HS-5 (cell line): ENCODE measurements at regions not wholly inside any gene's neighbourhood (a gene's known extent, or its start where the extent isn't known, plus 50 kb on each side); places are given as distances from the start of the nearest gene placed in this dataset.
"Not testable (repeated sequence)": the region's sequence is repeated elsewhere in the genome, so short reads cannot be mapped to it uniquely, and the experiment has no call there.

Experiments
- DNase-seq: peaks from one replicate; pipeline ENCODE4 v3.0.0-alpha.2; 2012; ENCODE audit warnings: low read depth

DNA sequence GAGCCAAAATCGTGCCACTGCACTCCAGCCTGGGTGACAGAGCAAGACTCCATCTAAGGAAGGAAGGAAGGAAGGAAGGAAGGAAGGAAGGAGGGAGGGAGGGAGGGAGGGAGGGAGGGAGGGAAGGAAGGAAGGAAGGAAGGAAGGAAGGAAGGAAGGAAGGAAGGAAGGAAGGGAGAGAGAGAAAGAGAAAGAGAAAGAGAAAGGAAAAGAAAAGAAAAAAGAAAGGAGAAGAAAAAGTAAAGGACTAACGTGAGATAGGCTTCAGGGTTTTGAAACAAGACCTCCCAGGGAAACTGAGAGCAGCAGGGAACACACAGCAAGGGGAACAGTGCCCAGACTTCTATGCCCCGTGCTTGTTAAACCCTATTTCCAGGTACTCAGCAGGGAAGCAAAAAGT lies 278.7 kb downstream of the C16orf95 start:
- not testable (repeated sequence) for DNase-seq

DNA sequence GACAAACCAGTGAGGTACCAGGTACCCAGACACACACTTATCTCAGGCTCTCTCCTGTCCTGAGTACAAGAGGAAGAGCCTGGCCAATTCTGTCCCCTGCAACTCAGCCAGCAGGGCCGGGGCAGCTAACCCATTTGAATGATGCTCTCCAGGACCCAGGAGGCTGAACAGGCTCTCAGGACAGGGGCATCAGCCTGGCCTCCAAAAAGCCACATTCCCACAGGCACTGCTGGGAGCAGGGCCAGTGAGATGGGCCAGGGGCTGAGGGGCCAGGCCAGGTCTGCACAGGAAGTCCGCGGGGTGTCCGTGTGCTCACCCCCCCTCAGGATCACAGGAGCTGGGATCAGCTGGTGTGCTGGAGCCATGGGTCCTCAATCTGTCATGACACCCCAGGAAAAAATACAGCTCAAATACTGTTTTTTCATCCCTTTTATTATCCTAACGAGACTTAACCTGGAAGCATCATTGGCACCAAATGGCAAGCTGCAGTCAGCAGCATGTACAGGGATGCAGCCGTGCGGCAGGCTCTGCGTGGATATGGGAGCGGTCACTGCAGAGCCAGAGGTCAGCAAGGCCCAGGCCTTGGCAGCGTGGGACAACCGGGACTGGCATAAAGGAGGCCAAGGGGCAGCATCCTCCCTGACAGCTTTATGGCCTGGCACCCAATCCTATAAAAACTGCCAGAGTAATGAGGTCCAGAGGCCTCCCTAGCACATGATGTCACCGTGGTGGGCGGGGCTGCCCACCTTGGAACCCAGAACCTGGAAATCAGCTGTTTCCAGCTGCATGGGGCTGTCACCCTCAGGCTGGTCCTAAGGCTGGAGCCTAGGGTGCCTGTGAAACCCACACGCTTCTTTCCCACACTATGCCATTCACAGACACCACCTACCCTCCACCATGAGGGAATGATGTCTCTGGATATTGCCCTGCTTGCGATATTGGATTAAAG lies 276.7 kb downstream of the C16orf95 start:
- no peak for DNase-seq

DNA sequence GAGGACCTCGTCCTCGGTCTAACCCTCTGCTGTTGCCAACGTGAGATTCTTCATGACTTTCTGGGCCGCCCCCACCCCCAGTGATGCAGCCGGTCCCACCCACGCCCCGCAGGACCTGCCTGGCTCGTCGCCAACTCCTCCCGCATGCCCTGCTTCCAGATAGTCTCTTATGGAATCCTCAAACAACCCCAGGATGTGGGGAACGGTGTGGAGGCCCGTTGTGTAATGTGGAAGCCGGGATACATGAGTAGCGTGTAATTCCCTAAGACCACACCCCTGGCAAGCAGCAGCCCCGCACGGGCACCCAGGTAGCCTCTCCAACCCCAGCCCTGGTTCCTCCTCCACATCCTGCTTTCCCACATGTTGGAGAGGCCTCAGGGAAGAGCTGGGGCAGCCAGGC lies 275.9 kb downstream of the C16orf95 start:
- DNase-seq: no peak

DNA sequence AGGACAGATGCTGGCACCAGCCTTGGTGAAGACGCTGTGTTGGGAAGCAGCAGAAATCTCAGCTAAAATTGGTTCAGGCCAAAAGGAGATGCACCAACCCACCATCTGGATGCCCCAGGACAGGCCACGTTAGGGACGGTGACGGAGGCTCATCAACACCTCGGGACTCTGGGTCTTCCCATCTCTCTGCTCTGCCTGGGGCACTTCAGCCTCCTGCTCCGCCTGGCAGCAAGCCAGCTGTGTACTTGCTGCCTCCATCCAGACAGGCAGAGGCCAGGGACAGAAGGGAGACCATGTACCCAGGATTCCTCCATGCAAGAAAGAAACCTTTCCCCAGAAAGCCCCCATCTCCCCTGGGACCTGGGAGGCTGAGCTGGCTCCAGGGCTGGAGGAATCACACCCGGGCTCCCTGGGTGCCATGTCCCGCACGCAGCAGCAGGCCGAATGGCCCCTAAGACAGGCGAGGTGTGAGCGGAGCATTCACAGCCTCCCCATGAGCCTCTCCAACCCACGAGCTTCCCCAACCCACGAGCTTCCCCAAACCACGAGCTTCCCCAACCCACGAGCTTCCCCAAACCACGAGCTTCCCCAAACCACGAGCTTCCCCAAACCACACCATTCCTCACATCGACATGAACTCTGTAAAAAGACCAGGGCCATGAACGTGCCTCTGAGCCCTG lies 274.5 kb downstream of the C16orf95 start:
- no peak for DNase-seq

DNA sequence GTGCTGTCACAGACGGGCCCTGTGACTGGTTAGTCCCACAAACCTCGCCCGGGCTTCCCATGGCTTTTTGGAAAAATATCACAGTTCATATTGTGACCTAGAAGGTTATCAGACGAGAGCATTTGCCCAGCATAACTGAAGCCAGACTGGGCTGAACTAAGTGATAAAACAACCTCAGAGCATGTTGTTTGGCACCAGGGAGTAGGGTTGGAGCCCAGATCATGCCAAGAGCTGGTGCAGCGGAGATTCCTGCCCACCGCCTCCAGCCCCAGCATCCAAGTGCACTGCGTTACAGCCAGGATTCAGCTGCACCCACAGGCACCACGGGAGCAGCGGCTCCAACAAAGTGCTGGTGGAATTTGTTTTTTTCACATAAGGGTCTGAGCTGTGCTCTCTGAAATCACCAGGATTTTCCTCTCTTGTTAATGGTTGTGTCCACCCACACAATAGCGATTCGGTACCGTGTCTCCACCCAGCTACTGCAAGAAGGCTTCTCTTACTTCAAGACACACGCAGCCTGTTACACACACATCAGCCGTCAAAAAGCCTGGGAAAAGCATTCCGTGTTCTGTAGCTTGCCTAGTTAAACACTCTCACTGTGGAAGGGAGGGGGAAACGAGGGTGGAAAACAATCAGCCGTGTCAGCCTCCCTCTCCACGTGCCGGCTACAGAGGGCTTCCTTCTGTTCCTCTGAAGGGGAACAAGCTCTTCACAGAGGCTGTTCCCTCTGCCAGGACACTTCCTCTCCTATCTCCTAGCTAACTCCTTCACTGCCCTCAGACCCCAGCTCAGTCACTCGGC lies 273.8 kb downstream of the C16orf95 start:
- DNase-seq: no peak

DNA sequence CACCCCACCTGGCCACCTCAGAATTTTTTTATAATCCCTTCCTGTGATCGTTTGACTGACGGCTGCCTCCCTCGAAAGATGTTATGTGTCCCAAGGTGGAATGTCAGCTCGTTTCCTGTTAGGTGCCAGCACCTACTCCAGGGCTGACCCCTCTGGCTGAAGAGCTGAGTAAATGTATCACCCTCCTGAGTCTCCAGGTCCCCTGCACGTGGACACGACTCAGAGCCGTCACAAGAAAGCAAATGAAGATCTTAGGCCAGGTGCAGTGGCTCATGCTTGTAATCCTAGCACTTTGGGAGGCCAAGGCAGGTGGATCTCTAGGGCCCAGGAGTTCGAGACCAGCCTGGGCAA lies 273.2 kb downstream of the C16orf95 start:
- DNase-seq: no peak

DNA sequence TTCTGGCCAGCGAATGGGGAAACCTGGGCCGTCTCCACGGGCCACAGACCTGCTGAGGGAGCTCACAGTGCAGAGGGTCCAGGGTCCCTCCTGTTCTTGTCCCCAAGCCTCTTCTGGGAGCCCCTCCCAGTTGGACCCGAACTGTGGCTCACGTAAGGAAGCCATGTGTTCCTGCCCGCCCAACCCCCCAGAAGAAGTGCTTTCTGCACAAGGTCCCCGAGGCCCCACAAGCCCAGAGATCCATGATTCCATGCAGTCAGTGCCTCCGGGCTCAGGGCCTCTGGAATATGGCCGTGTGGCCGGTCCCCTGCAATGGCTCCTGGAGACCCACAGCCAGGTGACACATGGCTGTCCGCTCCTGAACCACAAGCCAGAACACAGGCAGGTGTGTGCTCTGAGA lies 272.4 kb downstream of the C16orf95 start:
- no peak for DNase-seq

DNA sequence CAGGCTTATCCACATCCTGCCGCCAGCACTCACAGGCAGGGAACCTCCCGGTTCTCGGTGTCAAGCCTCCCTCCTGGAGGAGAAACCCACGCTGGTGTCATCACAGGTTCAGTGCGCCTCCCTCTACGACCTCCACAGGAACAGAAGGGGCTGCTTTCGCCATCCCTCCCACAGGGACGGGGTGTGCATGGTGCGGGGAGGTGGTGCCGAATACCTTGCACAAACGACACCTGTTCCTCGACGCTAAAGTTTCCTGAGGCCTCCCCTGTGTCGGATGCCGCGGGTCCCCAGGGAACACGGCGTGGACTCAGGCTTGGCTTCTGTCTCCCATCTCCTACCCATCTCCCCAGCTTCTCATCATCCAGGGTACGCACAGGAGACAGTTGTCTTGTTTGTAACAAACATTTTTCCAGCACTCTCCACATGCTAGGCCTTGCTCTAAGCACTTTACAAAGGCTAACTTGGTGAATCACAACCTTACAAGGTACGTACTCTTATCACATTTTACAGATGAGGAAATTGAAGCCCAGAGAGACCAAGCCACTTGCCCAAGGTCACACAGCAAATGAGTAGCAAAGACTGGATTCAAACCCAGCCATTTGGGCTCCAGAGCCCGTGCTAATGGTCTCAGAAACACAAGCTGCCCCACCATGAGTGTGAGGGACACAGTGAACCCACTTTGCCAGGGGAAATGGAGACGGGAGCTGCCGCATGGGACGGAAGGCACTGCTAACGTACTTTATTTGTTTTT lies 271.6 kb downstream of the C16orf95 start:
- DNase-seq: no peak

DNA sequence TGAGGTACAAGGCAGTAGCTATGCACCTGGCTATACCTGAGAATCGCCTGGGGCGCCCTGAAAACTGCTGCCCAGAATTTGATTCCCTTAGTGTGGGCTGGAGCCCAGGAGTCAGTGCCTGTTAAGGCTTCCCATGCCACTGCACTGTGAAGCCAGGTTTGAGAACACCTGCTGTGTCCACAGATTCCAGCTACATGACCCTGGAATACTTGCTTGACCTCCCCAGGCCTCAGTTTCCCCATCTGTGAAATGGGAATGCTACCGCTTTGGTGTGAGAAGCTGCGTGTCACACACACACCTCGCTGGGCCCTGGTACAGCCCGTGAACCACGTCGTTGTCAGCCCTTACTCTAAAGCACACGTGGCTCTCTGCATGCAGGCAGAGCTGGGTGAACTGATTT lies 271.0 kb downstream of the C16orf95 start:
- DNase-seq: no peak

DNA sequence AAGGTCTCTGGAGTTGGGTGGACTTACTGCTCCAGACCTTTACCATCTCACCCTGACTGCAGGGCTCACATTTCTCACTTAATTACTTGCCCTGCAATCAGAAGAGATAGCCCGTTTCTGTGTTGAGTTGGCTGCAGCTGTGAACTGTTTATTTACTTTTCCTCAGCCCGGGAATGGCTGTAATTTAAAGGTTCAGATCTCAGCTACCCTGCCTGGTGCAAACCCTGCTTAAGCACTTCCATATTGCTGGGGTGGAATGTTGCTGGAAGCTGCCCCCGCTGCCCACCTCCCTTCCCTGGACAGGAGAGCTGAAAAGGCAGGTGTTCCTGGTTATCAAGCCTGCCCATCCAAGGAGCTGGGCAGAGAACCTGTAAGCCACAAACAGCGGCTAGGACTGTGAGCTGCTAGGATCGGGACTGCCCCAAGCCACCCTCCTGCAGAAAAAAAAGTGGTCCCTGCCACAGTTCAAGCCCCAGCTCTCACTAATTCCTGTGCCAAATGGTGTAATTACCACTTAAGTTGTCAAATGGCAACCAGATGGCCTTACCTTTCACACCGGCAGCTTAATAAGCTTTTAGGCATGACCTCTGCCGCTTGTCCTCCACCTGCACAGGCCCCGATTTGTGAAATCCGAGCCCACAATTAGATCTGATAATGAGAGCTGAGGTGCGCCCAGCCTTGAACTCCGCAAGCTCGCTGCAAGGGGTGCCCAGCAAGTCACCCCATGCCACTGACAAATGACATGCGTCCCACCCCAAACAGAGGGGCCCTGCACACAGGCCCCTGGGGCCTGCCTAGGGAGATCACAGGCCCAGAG lies 269.8 kb downstream of the C16orf95 start:
- DNase-seq: no peak

DNA sequence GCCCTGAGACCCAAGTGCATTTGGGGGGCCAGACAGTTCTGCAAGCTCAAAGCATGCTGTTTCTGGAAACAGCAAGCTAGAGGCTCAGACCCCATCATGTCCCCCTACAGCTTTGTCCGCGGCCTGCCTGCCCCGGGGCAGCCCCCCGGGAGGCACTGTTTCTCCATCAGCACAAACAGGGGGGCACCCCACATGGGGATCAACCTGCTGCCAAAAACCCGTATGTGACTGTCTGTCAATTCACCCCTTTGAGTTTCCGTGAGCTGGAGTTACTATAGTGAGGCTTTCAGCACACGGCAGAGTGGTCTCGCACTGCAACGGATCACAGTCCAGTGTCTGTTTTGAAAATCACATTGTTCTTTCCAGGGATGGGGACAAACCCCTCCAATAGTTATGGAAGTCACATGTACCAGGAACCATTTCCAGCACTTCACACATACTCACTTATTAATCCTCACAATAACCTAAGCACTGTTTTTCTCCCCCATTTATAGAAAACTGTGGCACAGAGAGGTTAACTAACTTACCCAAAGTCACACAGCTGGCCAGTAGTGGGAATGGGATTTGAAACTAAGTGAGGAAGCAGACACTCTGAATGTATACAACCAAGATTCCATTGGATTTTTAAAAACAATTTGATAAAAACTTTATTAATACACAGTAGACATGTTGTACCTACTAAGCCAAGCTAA lies 269.0 kb downstream of the C16orf95 start:
- no peak for DNase-seq

DNA sequence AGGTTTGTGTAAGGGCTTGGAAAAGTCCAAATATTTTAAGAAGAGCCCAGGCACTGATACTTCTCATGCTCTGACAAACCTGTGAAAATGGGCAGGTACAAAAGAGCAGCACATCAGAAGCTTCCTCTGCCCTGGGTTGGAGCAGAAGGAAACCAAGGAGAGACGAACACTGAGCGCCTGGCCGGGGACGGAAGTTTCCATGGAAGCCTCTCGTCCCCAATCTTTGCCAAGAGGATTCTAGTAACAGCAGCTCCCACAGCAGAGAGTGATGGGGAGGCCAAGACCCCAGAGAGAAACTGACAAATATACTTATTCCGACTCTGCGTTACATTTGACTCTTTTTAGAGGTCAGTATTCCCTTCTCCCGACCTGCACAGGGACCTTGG lies 268.5 kb downstream of the C16orf95 start:
- DNase-seq: no peak

DNA sequence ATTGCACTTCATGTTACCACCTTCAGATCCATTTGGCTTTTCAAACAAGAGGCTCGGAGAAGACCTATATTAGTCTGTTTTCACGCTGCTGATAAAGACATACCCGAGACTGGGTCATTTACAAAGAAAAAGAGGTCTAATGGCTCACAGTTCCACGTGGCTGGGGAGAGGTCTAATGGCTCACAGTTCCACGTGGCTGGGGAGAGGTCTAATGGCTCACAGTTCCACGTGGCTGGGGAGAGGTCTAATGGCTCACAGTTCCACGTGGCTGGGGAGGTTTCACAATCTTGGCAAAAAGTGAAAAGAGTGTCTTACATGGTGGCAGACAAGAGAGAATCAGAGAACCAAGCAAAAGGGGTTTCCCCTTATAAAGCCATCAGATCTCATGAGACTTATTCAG lies 268.0 kb downstream of the C16orf95 start:
- not testable (repeated sequence) for DNase-seq

DNA sequence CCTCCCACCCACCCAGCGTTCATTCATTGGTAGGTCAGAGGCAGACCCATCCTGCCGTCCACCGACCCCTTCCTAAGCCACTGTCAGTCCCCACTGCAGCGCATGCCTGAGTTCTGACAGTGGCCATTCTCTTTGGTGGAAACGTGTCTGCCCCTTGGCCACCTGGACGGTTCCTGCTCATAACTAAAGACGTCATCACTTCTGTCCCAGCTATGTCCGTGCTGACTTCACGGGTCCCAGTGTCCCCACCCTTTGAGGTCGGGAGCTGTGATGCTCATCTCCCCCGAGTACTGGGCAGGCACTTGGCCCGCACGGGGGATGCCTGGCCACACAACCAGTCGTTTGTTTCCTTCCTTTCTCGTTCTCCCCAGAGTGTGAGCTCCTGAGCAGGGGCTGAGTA lies 267.1 kb downstream of the C16orf95 start:
- DNase-seq: no peak

DNA sequence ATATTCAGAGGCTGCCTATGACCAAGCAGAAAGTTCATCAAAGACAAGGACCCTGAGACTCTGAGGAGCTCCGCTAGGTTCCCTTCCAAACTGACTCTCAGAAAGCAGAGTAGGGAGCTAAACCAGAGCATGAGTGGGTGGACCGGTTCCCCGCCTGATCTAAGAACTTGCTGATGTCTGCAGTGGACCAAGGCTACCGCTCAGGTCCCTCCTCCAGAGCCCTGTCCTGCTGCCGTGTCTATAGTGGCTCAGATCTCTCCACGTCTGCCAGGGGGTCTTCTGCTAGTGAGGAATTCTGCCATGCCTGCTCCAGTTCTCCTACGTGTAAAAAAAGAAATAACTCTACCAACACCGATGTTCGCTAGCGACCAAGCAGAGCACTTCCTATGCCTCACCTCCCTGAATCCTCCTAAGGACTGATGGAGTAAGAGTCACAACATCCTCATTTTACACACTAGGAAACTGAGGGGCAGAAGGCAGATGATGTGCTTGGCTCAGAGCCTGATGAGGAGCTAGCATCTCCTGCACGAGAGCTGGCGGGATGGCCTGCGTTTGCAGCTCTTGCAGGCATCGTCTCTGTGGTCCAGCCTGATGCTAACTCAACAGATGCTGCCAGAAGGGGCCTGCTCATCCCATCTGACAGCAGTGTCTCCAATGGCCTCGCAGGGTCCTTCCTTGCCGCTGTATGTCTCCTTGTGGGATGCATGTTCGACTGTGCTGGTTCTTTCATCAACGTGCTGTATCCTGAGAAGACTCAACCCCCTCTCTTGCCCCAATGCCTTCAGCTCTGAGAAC lies 265.5 kb downstream of the C16orf95 start:
- DNase-seq: no peak

DNA sequence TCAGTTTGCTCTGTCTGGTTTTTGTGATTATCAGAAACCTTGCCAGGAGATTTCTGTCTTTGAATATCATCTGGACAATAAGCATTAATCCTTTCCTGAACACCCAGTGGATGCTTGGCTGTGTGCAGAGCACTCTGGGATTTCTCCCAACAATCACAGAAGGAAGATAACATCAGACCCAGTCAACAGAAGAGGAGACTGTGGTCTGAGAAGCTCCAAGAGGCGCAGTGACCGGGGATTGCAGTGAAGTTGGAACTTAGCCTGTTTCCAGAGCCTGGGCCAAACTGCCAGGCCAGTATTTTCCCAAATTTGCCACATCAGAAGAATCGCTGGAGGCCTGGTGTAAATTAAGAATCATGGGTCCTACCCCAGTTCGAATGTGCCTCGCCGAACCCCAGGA lies 264.7 kb downstream of the C16orf95 start:
- DNase-seq: no peak

DNA sequence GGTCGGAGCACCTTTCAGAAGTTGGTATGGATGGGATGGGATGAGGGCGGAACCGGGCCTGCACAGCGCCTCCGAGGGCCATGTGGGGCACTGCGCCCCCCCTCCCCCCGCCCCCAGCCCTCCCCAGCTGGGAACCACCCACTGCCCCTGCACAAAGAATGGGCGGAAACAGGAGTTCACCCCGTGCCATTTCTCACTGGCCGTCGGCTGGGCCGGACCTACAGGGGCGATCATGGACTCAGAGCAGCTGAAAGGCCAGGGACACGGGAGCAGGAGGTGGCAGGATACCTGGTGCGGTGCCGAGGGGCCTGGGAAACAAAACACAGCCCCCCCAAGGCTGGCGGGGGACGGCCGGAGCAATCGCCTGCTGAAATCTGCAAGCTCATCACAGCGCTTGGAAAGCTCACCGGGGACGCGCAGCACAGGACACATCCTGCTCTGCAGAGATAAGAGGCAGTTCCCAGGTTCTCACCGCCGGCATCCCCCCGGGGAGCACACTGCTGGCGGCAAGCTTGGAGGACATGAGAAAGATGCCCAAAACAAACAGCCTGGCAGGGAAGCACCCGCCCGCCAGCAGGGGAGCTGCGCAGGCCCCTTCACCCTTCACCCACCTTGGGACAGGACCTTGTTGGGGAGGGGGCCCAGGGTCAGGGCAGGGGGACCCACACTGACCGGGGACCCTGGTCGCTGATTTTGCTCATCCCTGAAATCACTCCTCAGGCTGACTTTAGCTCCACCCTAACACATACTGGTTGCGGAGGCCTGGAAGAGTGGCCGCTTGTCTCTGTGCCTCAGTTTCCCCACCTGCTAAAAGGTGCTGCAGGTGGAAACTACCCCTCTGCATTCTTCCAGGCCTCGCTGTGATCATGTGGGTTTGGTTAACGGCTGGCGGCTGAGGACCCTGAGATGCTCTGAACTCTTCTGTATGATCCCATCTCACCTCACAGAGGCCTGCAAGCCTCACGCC lies 263.9 kb downstream of the C16orf95 start:
- DNase-seq: no peak

DNA sequence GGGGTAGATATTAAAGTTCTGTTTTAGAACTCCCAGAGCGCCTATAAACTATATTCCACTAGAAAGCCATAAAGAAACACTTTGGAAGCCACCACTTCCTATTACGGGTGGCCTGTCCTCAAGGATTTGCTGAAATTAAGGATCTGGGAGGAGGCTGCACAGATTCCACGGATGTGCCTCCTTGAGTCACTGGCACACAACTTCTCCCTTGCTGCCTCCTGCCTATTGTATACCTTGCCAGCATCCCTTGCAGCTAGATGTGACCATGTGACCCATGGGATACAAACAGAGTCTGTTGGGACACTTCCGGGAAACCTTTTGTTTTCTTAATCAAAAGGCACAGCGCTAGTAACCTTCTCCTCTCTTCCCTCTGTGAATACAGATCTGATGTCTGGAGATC lies 263.0 kb downstream of the C16orf95 start:
- no peak for DNase-seq

DNA sequence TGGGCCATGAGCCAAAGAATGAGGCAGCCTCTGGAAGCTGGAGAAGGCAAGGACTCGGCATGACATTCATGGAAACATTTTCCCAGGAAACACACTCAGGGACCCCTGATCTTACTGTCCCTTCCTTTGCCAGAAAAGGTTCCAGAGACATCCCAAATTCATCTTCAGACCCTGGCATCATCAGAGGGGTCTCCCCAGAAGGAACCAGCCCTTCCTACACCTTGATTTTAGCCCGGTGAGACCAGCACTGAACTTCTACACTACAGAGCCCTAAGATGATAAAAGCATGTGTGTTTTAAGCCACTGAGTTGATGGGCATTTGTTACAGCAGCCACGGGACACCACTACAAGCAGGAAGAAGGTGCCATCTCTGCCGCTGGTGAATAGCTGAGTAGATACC lies 262.3 kb downstream of the C16orf95 start:
- no peak for DNase-seq
